Activated CD4-positive, alpha-beta T cell treated with anti-CD3 and anti-CD28 coated beads, Interleukin-2, amount 10 ng/mL, durations not matched to agents 24 days and 14 days (primary cell): ENCODE measurements at regions not wholly inside any gene's neighbourhood (a gene's known extent, or its start where the extent isn't known, plus 50 kb on each side); places are given as distances from the start of the nearest gene placed in this dataset.
"Not testable (repeated sequence)": the region's sequence is repeated elsewhere in the genome, so short reads cannot be mapped to it uniquely, and the experiment has no call there.

Source experiments
- DNase-seq: peaks from one replicate; pipeline ENCODE4 v3.0.0; 2022
- H3K27ac Mint-ChIP-seq: one replicate; pipeline ENCODE4 v1.8.0; 2022; ENCODE audit warnings: mild to moderate bottlenecking, mixed read lengths
- H3K27me3 Mint-ChIP-seq: one replicate; pipeline ENCODE4 v1.8.0; 2022; ENCODE audit warnings: mixed read lengths
- H3K36me3 Mint-ChIP-seq: one replicate; pipeline ENCODE4 v1.8.0; 2022; ENCODE audit warnings: low read depth, mild to moderate bottlenecking, mixed read lengths
- H3K4me1 Mint-ChIP-seq: one replicate; pipeline ENCODE4 v1.8.0; 2021; ENCODE audit warnings: mixed read lengths
- H3K4me3 Mint-ChIP-seq: one replicate; pipeline ENCODE4 v1.8.0; 2022; ENCODE audit warnings: mild to moderate bottlenecking, moderate library complexity, mixed read lengths
- H3K9me3 Mint-ChIP-seq: one replicate; pipeline ENCODE4 v1.8.0; 2021; ENCODE audit warnings: mixed read lengths
- intact Hi-C: fragments of 100-400 bp; cut with micrococcal nuclease; formaldehyde crosslinking; loops from one replicate; pipeline ENCODE4 v1.15.1; 2023

DNA sequence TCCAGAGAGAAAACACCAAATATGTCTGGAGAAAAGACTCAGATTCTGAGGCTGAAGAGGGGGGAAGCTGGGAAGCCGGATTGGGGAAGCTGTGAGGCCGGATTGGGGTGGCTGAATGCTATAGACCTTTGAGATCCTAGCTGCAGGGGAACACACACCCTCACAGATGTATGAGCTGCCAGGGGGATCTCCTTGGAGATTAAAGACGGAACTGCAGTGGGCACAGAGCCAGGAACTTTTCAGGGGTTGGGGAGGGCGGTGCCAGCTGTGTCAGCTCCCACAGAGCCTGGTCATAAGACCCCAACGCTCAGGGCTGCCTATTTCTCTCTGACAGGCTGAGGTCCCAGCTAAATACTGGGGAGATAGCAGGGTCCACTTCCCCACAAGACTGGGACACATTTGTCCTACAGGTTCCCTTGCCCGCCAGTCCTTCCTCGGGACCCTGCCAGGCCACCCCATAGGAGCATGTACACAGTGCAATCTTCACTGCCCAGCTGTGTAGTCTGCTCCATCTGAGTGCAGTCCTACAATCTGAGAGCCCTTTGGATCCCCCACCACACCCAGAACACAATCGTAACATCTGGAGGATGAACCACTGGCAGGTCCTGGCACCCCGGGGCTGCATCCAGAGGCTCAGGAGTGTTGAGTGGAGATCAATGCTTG lies 1893.9 kb downstream of the PCDH9 start:
- intact Hi-C loops, result no loop called here
- no peaks in the 10 kb centered on the region for H3K9me3 Mint-ChIP-seq
- H3K27ac Mint-ChIP-seq, result no peak overlapping the region
- H3K4me3 Mint-ChIP-seq, result no peak overlapping the region
- no peak for DNase-seq
- H3K27me3 Mint-ChIP-seq, result no peaks in the 10 kb centered on the region
- H3K36me3 Mint-ChIP-seq, result no peaks in the 10 kb centered on the region
- no peaks in the 10 kb centered on the region for H3K4me1 Mint-ChIP-seq

DNA sequence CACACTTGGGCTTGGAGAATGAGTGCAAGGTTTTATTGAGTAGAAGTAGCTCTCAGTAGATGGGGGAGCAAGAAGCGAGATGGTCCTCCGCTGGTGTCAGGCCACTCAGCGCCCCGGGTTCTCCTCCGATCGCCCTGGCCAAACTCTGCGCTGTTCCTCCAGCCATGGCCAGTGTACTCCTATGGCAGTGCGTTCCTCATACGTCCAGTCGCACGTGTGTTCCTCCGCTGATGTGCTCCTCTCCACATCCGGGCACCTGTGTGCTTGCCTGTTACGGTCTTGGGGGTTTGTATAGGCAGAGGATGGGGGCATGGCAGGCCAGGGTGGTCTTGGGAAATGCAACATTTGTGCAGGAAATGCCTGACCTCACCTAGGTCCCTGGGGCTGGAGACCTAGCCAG lies 1899.4 kb downstream of the PCDH9 start:
- DNase-seq, result no peak
- Mint-ChIP-seq H3K27ac (no peak overlapping the region), H3K9me3 (no peaks in the 10 kb centered on the region), H3K27me3 (no peaks in the 10 kb centered on the region), H3K4me1 (no peaks in the 10 kb centered on the region), H3K4me3 (no peak overlapping the region), H3K36me3 (no peaks in the 10 kb centered on the region)
- intact Hi-C loops, result no loop called here

DNA sequence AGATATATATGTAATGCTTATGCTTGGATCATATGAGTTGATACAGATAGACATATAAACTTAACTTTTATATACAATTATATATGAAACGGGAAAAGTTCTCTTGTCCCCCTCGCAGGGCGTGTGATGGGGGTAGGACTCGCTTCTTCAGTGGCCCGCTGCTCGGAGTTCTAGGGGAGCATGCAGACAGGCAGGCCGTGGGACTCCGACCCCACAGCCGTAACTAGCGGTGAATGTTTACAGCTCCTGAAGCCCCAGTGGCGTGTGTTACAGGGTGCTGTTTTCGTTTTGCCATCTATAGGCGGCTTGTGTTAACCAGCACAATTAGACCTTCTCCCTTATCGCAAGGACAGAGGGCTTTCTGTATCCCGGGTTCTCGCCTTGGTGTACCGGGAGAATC lies 1899.8 kb downstream of the PCDH9 start:
- no peak for DNase-seq
- intact Hi-C loops, result no loop called here
- no peaks in the 10 kb centered on the region for H3K36me3 Mint-ChIP-seq
- H3K27ac Mint-ChIP-seq, result no peak overlapping the region
- no peaks in the 10 kb centered on the region for H3K4me1 Mint-ChIP-seq
- H3K9me3 Mint-ChIP-seq, result no peaks in the 10 kb centered on the region
- no peaks in the 10 kb centered on the region for H3K27me3 Mint-ChIP-seq
- H3K4me3 Mint-ChIP-seq, result no peak overlapping the region

DNA sequence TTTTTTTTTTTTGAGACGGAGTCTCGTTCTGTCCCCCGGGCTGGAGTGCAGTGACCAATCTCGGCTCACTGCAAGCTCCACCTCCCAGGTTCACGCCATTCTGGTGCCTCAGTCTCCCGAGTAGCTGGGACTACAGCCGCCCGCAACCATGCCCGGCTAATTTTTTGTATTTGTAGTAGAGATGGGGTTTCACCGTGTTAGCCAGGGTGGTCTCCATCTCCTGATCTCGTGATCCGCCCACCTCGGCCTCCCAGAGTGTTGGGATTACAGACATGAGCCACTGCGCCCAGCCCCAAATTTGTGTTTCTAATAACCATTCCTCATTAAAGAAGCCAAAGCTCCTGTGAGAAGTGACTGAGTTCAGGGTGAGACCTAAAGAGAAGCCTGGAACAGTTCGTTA lies 1906.9 kb downstream of the PCDH9 start:
- H3K4me3 Mint-ChIP-seq, H3K36me3 Mint-ChIP-seq, DNase-seq, H3K9me3 Mint-ChIP-seq, H3K4me1 Mint-ChIP-seq, H3K27me3 Mint-ChIP-seq, H3K27ac Mint-ChIP-seq, intact Hi-C loops: not testable (repeated sequence)

DNA sequence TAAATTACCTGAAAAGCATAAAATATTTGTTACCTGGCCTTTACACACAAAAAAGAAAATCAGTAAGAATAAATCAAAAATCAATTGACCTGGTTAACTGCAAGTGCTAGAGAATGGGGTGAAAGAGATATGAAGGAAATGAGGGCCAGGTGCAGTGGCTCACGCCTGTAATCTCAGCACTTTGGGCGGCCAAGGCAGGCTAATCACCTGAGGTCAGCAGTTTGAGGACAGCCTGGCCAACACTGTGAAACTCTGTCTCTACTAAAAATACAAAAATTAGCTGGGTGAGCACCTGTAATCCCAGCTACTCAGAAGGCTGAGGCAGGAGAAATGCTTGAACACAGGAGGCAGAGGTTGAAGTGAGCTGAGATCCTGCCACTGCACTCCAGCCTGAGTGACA lies 1908.7 kb downstream of the PCDH9 start:
- H3K27ac Mint-ChIP-seq, H3K9me3 Mint-ChIP-seq, H3K4me1 Mint-ChIP-seq, DNase-seq, H3K36me3 Mint-ChIP-seq, H3K4me3 Mint-ChIP-seq, intact Hi-C loops, H3K27me3 Mint-ChIP-seq: not testable (repeated sequence)

DNA sequence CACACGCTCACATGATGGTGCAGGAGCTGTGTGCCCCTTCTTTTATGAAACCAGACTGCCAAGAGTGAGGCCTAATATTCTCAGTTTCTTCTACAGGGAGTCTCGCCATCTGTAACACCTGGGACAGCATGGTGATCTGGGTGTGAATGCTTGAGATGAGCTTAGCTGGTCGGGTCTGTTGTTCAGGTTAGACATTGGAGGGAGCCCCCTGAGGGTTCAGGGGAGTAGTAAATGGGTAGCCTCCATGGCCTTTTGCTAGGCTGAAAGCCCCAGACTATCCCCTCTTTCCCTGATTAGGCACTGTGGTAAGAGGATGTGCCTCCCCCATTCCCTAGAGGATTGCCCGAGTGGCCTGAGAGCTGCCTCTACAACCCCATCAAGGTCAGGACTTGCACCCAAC lies 1916.1 kb downstream of the PCDH9 start:
- H3K27me3 Mint-ChIP-seq, result no peaks in the 10 kb centered on the region
- no peaks in the 10 kb centered on the region for H3K9me3 Mint-ChIP-seq
- DNase-seq, result no peak

DNA sequence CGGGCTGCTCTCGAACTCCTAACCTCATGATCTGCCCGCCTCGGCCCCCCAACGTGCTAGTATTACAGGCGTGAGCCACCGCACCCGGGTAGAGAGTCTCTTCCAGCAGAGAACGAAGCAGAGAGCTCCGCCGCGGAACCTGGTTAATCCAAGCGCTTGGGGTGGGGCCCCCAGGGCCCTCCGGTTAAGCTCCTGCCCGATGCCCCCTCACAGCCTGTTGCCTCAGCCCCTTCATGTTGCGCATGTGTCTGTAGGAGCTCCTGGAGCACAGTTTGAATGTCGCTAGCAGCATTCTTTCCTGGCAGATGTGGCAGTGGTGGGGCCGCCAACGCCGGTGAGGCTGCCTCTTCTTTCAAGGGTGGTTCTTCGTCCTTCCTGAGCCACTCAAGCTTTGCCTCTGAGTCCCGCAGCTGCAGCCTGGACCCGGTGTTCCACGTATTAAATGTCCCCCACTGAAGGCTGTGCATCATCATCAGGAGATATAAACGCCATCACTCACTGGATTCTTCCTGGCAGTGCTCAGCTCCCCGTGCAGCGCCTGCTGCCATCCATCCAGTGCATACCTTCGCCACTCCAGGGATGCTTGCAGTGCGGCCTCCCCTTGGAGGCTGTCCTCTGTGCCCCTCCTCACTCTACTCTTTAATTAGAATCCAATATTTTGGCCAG lies 1919.3 kb downstream of the PCDH9 start:
- Mint-ChIP-seq H3K4me3 (no peak overlapping the region), H3K27ac (no peak overlapping the region), H3K4me1 (no peaks in the 10 kb centered on the region), H3K36me3 (no peaks in the 10 kb centered on the region), H3K27me3 (no peaks in the 10 kb centered on the region), H3K9me3 (no peaks in the 10 kb centered on the region)
- DNase-seq, result no peak
- intact Hi-C loops, result no loop called here

More for the DNA sequence above, 1916.1 kb downstream of the PCDH9 start:
- H3K4me1 Mint-ChIP-seq, result no peaks in the 10 kb centered on the region
- no peak overlapping the region for H3K27ac Mint-ChIP-seq
- H3K36me3 Mint-ChIP-seq, result no peaks in the 10 kb centered on the region
- no peak overlapping the region for H3K4me3 Mint-ChIP-seq
- intact Hi-C loops, result no loop called here

- H3K4me1 Mint-ChIP-seq, result no peaks in the 10 kb centered on the region
- DNase-seq, result no peak
- no peaks in the 10 kb centered on the region for H3K27me3 Mint-ChIP-seq
- no peak overlapping the region for H3K27ac Mint-ChIP-seq
- H3K36me3 Mint-ChIP-seq, result no peaks in the 10 kb centered on the region
- intact Hi-C loops, result no loop called here
- H3K9me3 Mint-ChIP-seq, result no peaks in the 10 kb centered on the region
- H3K4me3 Mint-ChIP-seq, result no peak overlapping the region
Measured at GRCh38 chr13:65309906-65310305, 1920.2 kb downstream of the PCDH9 start.

GRCh38 chr13:65308729-65309128 lies 1921.4 kb downstream of the PCDH9 start:
- DNase-seq, H3K36me3 Mint-ChIP-seq, H3K9me3 Mint-ChIP-seq, H3K27ac Mint-ChIP-seq, intact Hi-C loops, H3K4me1 Mint-ChIP-seq, H3K4me3 Mint-ChIP-seq, H3K27me3 Mint-ChIP-seq: not testable (repeated sequence)

- no peaks in the 10 kb centered on the region for H3K27me3 Mint-ChIP-seq
- no peaks in the 10 kb centered on the region for H3K9me3 Mint-ChIP-seq
- no peak for DNase-seq
- H3K27ac Mint-ChIP-seq, result no peak overlapping the region
- H3K36me3 Mint-ChIP-seq, result no peaks in the 10 kb centered on the region
- H3K4me1 Mint-ChIP-seq, result no peaks in the 10 kb centered on the region
- intact Hi-C loops, result no loop called here
- no peak overlapping the region for H3K4me3 Mint-ChIP-seq
Measured at GRCh38 chr13:65307056-65307455, 1923.1 kb downstream of the PCDH9 start.

- Mint-ChIP-seq H3K36me3 (no peaks in the 10 kb centered on the region), H3K27me3 (no peaks in the 10 kb centered on the region), H3K27ac (no peak overlapping the region), H3K4me3 (no peak overlapping the region), H3K4me1 (no peaks in the 10 kb centered on the region), H3K9me3 (no peaks in the 10 kb centered on the region)
- DNase-seq, result no peak
- intact Hi-C loops, result no loop called here
Measured at GRCh38 chr13:65302691-65303090, 1927.4 kb downstream of the PCDH9 start.

GRCh38 chr13:65301506-65301905 lies 1928.6 kb downstream of the PCDH9 start:
- intact Hi-C loops, result no loop called here
- no peak overlapping the region for H3K27ac Mint-ChIP-seq
- H3K4me1 Mint-ChIP-seq, result no peaks in the 10 kb centered on the region
- no peaks in the 10 kb centered on the region for H3K9me3 Mint-ChIP-seq
- no peaks in the 10 kb centered on the region for H3K36me3 Mint-ChIP-seq
- DNase-seq, result no peak
- no peaks in the 10 kb centered on the region for H3K27me3 Mint-ChIP-seq
- no peak overlapping the region for H3K4me3 Mint-ChIP-seq

DNA sequence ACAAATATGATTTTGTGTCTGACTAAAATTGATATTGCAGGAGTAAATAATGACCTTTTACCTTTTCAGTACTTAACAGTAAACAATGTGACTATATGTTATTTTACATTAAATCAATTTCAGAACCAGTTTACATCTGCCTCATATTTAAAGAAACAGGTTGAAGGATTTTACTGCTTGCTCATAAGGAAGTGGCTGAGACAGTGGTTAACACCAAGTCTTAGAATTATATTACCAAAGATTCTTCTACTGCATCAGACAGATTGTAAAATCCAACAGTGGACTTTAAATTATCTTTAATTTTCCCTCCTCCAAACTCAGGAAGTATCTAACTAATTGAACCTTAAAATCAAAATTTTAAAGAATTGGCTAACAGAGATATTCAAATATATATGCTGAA lies 1929.9 kb downstream of the PCDH9 start:
- no peak overlapping the region for H3K27ac Mint-ChIP-seq

DNA sequence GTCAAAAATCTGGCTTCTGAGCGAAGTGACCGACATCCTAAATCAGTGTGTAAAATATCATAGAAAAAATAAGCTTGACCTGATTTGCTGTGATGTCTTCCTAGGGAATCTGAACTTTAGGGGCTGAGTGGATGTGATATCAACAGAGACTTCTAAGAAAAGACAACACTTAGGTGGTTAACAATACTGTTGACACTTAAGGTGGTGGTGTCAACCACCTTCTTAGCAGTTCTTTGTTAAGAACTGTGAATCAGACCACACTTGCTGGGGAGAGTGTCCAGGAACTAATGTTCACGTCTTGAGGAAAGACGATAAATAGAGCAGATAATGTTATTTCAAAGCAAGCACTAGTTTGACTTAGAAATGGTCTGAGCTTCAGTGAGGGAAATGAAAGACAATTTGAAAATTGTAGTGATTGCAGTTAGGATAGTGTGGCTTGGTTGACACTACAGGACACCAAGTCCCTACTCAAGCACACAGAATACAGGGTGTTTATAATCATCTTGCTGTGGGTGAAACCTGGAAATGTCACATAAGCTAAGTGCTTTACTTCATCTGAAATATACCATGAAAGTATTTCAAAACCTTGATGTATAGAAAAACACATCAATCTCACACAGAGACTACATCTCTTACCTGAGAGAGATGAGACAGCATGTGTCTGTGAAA lies 1936.5 kb downstream of the PCDH9 start:
- Mint-ChIP-seq H3K4me3 (no peak overlapping the region), H3K36me3 (no peaks in the 10 kb centered on the region), H3K27ac (no peak overlapping the region), H3K4me1 (no peaks in the 10 kb centered on the region), H3K27me3 (no peaks in the 10 kb centered on the region), H3K9me3 (no peaks in the 10 kb centered on the region)
- intact Hi-C loops, result no loop called here
- no peak for DNase-seq

More for the DNA sequence above, 1929.9 kb downstream of the PCDH9 start:
- no peaks in the 10 kb centered on the region for H3K36me3 Mint-ChIP-seq
- no peaks in the 10 kb centered on the region for H3K27me3 Mint-ChIP-seq
- no peak overlapping the region for H3K4me3 Mint-ChIP-seq
- no peak for DNase-seq
- no peaks in the 10 kb centered on the region for H3K9me3 Mint-ChIP-seq
- intact Hi-C loops, result no loop called here
- H3K4me1 Mint-ChIP-seq, result no peaks in the 10 kb centered on the region
